Activated naive CD4-positive, alpha-beta T cell treated with anti-CD3 and anti-CD28 coated beads, Interleukin-2, amount 50 U/mL, for 16 hours (primary cell): ENCODE measurements at regions not wholly inside any gene's neighbourhood (a gene's known extent, or its start where the extent isn't known, plus 50 kb on each side); places are given as distances from the start of the nearest gene placed in this dataset.
"Not testable (repeated sequence)": the region's sequence is repeated elsewhere in the genome, so short reads cannot be mapped to it uniquely, and the experiment has no call there.

ENCODE experiments used
- DNase-seq: peaks from one replicate; pipeline ENCODE4 v3.0.0-alpha.2; 2020

GRCh38 chr2:90238505-90239230 lies 1547.2 kb downstream of the RPIA start:
- not testable (repeated sequence) for DNase-seq

- not testable (repeated sequence) for DNase-seq
Observed at GRCh38 chr2:90239769-90240168, 1548.3 kb downstream of the RPIA start.

- DNase-seq, result not testable (repeated sequence)
Observed at GRCh38 chr2:90244902-90245765, 1553.7 kb downstream of the RPIA start.

GRCh38 chr2:90248400-90248799 lies 1556.9 kb downstream of the RPIA start:
- not testable (repeated sequence) for DNase-seq

GRCh38 chr2:90250350-90250749 lies 1558.9 kb downstream of the RPIA start:
- DNase-seq, result not testable (repeated sequence)

- DNase-seq, result not testable (repeated sequence)
Observed at GRCh38 chr2:90251576-90251975, 1560.1 kb downstream of the RPIA start.

GRCh38 chr2:90253306-90253705 lies 1561.8 kb downstream of the RPIA start:
- not testable (repeated sequence) for DNase-seq

GRCh38 chr2:90266888-90267287 lies 1575.4 kb downstream of the RPIA start:
- DNase-seq, result not testable (repeated sequence)

GRCh38 chr2:90287751-90288150 lies 1596.3 kb downstream of the RPIA start:
- DNase-seq, result not testable (repeated sequence)

- not testable (repeated sequence) for DNase-seq
Observed at GRCh38 chr2:90288396-90288795, 1596.9 kb downstream of the RPIA start.

- DNase-seq, result not testable (repeated sequence)
Observed at GRCh38 chr2:90289291-90289980, 1598.0 kb downstream of the RPIA start.

- DNase-seq, result not testable (repeated sequence)
Observed at GRCh38 chr2:90290701-90291100, 1599.2 kb downstream of the RPIA start.

GRCh38 chr2:90291168-90291883 lies 1599.9 kb downstream of the RPIA start:
- not testable (repeated sequence) for DNase-seq

GRCh38 chr2:90291934-90292333 lies 1600.5 kb downstream of the RPIA start:
- not testable (repeated sequence) for DNase-seq

- not testable (repeated sequence) for DNase-seq
Observed at GRCh38 chr2:90292451-90292850, 1601.0 kb downstream of the RPIA start.

GRCh38 chr2:90293224-90293623 lies 1601.8 kb downstream of the RPIA start:
- DNase-seq, result not testable (repeated sequence)

- not testable (repeated sequence) for DNase-seq
Observed at GRCh38 chr2:90293806-90294205, 1602.3 kb downstream of the RPIA start.

GRCh38 chr2:90295036-90295750 lies 1603.7 kb downstream of the RPIA start:
- not testable (repeated sequence) for DNase-seq

GRCh38 chr2:90296484-90296777 lies 1605.0 kb downstream of the RPIA start:
- DNase-seq, result not testable (repeated sequence)

GRCh38 chr2:90297701-90298100 lies 1606.2 kb downstream of the RPIA start:
- DNase-seq, result not testable (repeated sequence)

GRCh38 chr2:90298126-90298755 lies 1606.8 kb downstream of the RPIA start:
- DNase-seq, result not testable (repeated sequence)
